Epithelial cell of proximal tubule (primary cell): ENCODE measurements at regions not wholly inside any gene's neighbourhood (a gene's known extent, or its start where the extent isn't known, plus 50 kb on each side); places are given as distances from the start of the nearest gene placed in this dataset.
A peak's percentile ranks its signal among the peaks of the same experiment; 100 is the strongest.

Experiments
- DNase-seq: peaks from one replicate; pipeline ENCODE4 v3.0.0-alpha.2; 2011; ENCODE audit warnings: low read depth
- H3K4me3 ChIP-seq: 2 replicates; pipeline ENCODE4 v1.5.1; 2011; ENCODE audit warnings: low read depth, mild to moderate bottlenecking, low read length
- TF ChIP-seq, protein P1 (sequence below): conservative IDR thresholded peaks from 2 replicates; pipeline ENCODE4 v1.5.1; 2012; ENCODE audit warnings: low read depth, mild to moderate bottlenecking, low read length

DNA sequence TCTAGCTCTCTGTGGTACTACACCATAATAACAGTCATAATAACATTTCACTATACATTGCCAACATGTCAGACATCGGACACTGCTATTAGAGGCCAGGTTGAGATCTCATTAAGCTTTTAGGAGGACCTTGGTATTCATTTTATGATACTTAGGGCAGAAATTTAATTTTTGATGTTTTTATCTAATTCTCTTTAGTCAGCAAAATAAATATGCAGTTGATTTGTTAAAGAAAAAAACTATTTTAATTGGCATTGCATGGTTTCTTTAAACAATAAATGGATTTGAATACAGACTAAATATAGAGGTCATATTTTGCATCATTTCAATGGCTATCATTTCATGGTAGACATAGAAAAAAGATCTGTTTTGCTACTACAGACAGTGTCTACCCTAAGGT is 308.7 kb downstream of the PRDM5 start:
- no peak overlapping the region for H3K4me3 ChIP-seq
- DNase-seq: no peak
- TF ChIP-seq, protein P1, sequence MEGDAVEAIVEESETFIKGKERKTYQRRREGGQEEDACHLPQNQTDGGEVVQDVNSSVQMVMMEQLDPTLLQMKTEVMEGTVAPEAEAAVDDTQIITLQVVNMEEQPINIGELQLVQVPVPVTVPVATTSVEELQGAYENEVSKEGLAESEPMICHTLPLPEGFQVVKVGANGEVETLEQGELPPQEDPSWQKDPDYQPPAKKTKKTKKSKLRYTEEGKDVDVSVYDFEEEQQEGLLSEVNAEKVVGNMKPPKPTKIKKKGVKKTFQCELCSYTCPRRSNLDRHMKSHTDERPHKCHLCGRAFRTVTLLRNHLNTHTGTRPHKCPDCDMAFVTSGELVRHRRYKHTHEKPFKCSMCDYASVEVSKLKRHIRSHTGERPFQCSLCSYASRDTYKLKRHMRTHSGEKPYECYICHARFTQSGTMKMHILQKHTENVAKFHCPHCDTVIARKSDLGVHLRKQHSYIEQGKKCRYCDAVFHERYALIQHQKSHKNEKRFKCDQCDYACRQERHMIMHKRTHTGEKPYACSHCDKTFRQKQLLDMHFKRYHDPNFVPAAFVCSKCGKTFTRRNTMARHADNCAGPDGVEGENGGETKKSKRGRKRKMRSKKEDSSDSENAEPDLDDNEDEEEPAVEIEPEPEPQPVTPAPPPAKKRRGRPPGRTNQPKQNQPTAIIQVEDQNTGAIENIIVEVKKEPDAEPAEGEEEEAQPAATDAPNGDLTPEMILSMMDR: no peak

DNA sequence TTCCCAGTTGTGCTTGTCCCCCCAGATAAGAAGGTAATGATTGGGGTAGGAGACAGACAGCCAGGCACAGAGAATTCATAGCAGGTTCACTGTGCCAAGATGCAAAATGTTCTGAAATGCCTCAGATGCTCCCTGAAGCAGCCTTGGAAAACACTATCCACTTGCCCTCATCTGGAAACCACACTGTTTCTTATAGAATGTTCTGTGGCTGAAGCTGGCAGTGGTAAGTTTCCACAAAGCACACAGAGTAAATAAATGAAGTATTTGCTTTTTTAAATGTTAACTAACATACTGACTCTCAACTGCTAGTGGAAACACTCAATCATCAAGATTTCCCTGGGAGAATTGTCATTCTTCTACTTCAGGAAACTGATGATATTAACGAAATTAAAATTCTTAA is 311.4 kb downstream of the PRDM5 start:
- TF ChIP-seq, protein P1: no peak
- DNase-seq: no peak
- no peak overlapping the region for H3K4me3 ChIP-seq

DNA sequence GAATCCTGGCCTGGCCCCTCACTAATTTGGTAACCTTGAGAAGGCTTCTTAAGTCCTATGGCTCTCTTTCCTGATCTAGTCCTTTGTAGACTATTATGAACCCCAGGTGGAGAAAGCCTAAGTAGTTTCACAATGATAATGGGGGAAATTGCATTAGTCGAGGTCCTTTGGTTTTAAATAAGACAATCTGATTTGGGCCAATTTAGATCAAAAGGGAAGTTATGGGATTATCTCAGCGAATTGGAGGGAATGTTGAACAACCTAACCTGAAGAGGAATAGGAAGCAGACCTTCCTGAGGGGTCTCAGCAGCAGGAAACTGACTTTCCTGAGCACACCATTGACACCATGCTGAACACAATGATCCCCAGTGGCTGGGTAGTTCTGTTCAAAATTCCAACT is 331.5 kb downstream of the PRDM5 start:
- no peak for DNase-seq
- no peak overlapping the region for H3K4me3 ChIP-seq
- TF ChIP-seq, protein P1: no peak

DNA sequence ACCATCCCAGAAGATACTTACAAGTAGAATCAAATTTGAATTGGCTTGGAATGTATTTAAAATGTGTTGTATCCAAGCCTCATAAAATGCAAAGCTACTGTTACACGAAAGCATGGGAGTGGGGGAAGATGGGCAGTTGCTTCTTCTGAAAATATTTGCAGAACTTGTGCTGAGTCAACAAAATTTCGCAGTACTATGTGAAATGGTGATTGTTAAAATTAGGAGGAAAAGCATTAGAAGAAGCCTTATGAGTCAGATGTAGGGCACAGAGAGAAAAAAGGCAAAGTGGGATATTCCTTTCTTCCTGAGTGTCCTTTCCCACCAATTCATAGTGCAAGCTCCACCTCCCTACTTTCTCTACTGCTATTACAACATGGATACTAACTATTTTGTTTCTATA is 332.7 kb downstream of the PRDM5 start:
- DNase-seq: no peak
- TF ChIP-seq, protein P1: no peak
- no peak overlapping the region for H3K4me3 ChIP-seq

DNA sequence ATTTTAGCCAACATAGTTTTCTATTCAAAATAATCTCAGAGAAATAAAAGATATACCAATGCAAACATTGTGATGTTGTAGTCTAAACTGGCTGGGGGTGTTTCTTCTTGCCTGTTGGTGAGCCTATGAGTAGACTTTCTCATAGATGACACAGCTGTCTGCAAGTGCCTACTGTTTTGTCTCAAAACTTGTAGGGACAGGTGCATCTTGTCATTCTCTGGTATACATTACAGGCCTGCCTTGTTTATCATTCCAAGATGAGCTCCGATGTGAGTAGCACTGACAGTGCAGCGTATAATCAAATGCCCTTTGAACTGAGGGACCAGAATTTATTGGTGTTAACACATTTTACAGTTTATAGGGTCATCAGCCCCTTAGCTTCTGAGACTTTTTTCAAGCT is 353.8 kb downstream of the PRDM5 start:
- DNase-seq: no peak
- TF ChIP-seq, protein P1: no peak
- no peak overlapping the region for H3K4me3 ChIP-seq

DNA sequence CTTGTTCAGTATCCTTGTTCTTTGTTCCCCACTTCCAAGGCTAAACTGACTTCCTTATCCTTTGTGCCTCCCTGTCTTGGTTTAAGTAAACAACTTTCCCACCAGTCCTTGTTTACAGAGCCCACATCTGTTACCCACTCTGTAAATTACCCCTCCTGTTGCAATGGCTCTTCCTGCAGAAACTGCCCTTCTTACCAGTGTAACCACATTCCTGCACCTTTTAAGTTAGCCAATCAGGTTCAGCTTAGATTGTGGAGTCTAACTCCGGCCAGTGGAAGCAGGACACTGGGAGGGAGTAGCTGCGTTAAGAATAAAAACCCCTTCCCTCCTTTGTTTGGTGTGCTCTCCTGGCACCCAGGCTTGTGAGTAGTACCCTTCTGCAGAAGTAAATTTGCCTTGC is 360.9 kb downstream of the PRDM5 start:
- H3K4me3 ChIP-seq: no peak overlapping the region
- DNase-seq: no peak
- TF ChIP-seq, protein P1: no peak

DNA sequence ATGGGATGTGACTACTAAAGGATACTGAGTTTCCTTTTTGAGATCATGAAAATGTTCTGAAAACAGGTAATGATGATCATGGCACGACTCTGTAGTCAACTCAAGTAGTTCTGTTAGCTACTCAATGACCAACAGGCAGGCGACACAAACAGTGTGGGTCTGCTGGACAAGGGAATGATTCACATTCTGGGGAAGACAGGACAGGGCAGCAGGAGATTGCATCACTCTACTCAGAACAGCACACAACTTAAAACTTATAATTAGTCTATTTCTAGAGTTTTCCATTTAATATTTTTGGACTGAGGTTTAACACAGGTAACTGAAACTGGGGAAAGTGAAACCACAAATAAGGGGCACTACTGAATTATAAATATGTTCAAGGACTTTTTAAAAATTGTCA is 365.2 kb downstream of the PRDM5 start:
- H3K4me3 ChIP-seq: no peak overlapping the region
- TF ChIP-seq, protein P1: no peak
- peak; percentile 9 for DNase-seq
